ENCODE measurements at regions not wholly inside any gene's neighbourhood (a gene's known extent, or its start where the extent isn't known, plus 50 kb on each side); places are given as distances from the start of the nearest gene placed in this dataset.
"Not testable (repeated sequence)": the region's sequence is repeated elsewhere in the genome, so short reads cannot be mapped to it uniquely, and the experiment has no call there.

- Histone ChIP-seq H3K4me3 (ENCODE audit: severe bottlenecking) (no peak overlapping the region), H3K27me3 (ENCODE audit: insufficient read depth, poor library complexity, severe bottlenecking) (no peaks in the 10 kb centered on the region), H3K27ac (ENCODE audit: poor library complexity, severe bottlenecking) (no peak overlapping the region), H3K36me3 (ENCODE audit: low read depth) (no peaks in the 10 kb centered on the region), H3K4me1 (ENCODE audit: insufficient read depth, poor library complexity, severe bottlenecking) (no peaks in the 10 kb centered on the region), H3K9me3 (ENCODE audit: severe bottlenecking) (no peaks in the 10 kb centered on the region)
- ATAC-seq (ENCODE audit: low read depth) (no peak), DNase-seq (ENCODE audit: low spot score) (no peak)
- no peak for TF ChIP-seq CTCF (IDR thresholded peaks at IDR 0.05; ENCODE audit: poor library complexity, severe bottlenecking)
Measured at GRCh38 chr7:112692333-112692732, 97.9 kb downstream of the TMEM168 start.

GRCh38 chr7:112697211-112697610, 93.0 kb downstream of the TMEM168 start:
- DNase-seq (ENCODE audit: low spot score); ATAC-seq (ENCODE audit: low read depth); H3K36me3 ChIP-seq (ENCODE audit: low read depth); H3K4me1 ChIP-seq (ENCODE audit: insufficient read depth, poor library complexity, severe bottlenecking); H3K4me3 ChIP-seq (ENCODE audit: severe bottlenecking); H3K9me3 ChIP-seq (ENCODE audit: severe bottlenecking); H3K27me3 ChIP-seq (ENCODE audit: insufficient read depth, poor library complexity, severe bottlenecking); H3K27ac ChIP-seq (ENCODE audit: poor library complexity, severe bottlenecking): not testable (repeated sequence)

GRCh38 chr7:112699725-112700513, 90.3 kb downstream of the TMEM168 start:
- no peaks in the 10 kb centered on the region for H3K4me1 ChIP-seq (ENCODE audit: insufficient read depth, poor library complexity, severe bottlenecking)
- TF ChIP-seq CTCF (IDR thresholded peaks at IDR 0.05; ENCODE audit: poor library complexity, severe bottlenecking): no peak
- H3K4me3 ChIP-seq (ENCODE audit: severe bottlenecking): no peak overlapping the region
- no peaks in the 10 kb centered on the region for H3K27me3 ChIP-seq (ENCODE audit: insufficient read depth, poor library complexity, severe bottlenecking)
- H3K9me3 ChIP-seq (ENCODE audit: severe bottlenecking): no peaks in the 10 kb centered on the region
- no peak for ATAC-seq (ENCODE audit: low read depth)
- no peak for DNase-seq (ENCODE audit: low spot score)
- no peak overlapping the region for H3K27ac ChIP-seq (ENCODE audit: poor library complexity, severe bottlenecking)
- no peaks in the 10 kb centered on the region for H3K36me3 ChIP-seq (ENCODE audit: low read depth)

- no peak overlapping the region for H3K27ac ChIP-seq (ENCODE audit: poor library complexity, severe bottlenecking)
- TF ChIP-seq CTCF (IDR thresholded peaks at IDR 0.05; ENCODE audit: poor library complexity, severe bottlenecking): no peak
- H3K36me3 ChIP-seq (ENCODE audit: low read depth): no peaks in the 10 kb centered on the region
- ATAC-seq (ENCODE audit: low read depth) (no peak), DNase-seq (ENCODE audit: low spot score) (no peak)
- no peaks in the 10 kb centered on the region for H3K9me3 ChIP-seq (ENCODE audit: severe bottlenecking)
- H3K27me3 ChIP-seq (ENCODE audit: insufficient read depth, poor library complexity, severe bottlenecking): no peaks in the 10 kb centered on the region
- H3K4me3 ChIP-seq (ENCODE audit: severe bottlenecking): no peak overlapping the region
- no peaks in the 10 kb centered on the region for H3K4me1 ChIP-seq (ENCODE audit: insufficient read depth, poor library complexity, severe bottlenecking)
Measured at GRCh38 chr7:112701456-112701855, 88.7 kb downstream of the TMEM168 start.

GRCh38 chr7:112707655-112708054, 82.5 kb downstream of the TMEM168 start:
- Histone ChIP-seq H3K9me3 (ENCODE audit: severe bottlenecking) (no peaks in the 10 kb centered on the region), H3K27me3 (ENCODE audit: insufficient read depth, poor library complexity, severe bottlenecking) (no peaks in the 10 kb centered on the region), H3K36me3 (ENCODE audit: low read depth) (no peaks in the 10 kb centered on the region), H3K27ac (ENCODE audit: poor library complexity, severe bottlenecking) (no peak overlapping the region), H3K4me3 (ENCODE audit: severe bottlenecking) (no peak overlapping the region), H3K4me1 (ENCODE audit: insufficient read depth, poor library complexity, severe bottlenecking) (no peaks in the 10 kb centered on the region)
- no peak for DNase-seq (ENCODE audit: low spot score)
- ATAC-seq (ENCODE audit: low read depth): no peak
- TF ChIP-seq CTCF (IDR thresholded peaks at IDR 0.05; ENCODE audit: poor library complexity, severe bottlenecking): no peak
